ENCODE measurements at regions not wholly inside any gene's neighbourhood (a gene's known extent, or its start where the extent isn't known, plus 50 kb on each side); places are given as distances from the start of the nearest gene placed in this dataset.

GRCh38 chr22:48407256-48407955, 1420.3 kb downstream of the BRD1 start:
- no peak overlapping the region for H3K27ac ChIP-seq (ENCODE audit: low read depth, low read length)
- no peaks in the 10 kb centered on the region for H3K79me2 ChIP-seq (ENCODE audit: insufficient read depth, low read length)
- no peaks in the 10 kb centered on the region for H3K36me3 ChIP-seq (ENCODE audit: control insufficient read depth in 1 of 2, insufficient read depth in 2 of 2, low read length in 2 of 2)
- ATAC-seq (no peak), DNase-seq (ENCODE audit: low read depth, low spot score) (no peak)
- ChIA-PET POLR2A (no interaction called here), CTCF (no interaction called here), RAD21 (ENCODE audit: low non-redundant PET in 1 of 2, low total read pairs in 2 of 2, uncharacterized antibody in 2 of 2, unreplicated experiment in 2 of 2) (no interaction called here)
- H3K4me3 ChIP-seq (replicated peaks in 1 of 2; ENCODE audit: low read depth in 1 of 2, low read length in 2 of 2): no peak overlapping the region
- BruUV-seq (replicated peaks): no TSS peak
- TF ChIP-seq TCF7L2 (IDR thresholded peaks at IDR 0.05; ENCODE audit: borderline replicate concordance, extremely low read depth, insufficient read depth, insufficient read length) (no peak), POLR2A (IDR thresholded peaks at IDR 0.05; ENCODE audit: borderline replicate concordance, extremely low read depth, insufficient read depth, insufficient read length) (no peak), JUND (IDR thresholded peaks at IDR 0.05) (no peak), ELF1 (IDR thresholded peaks at IDR 0.05; ENCODE audit: borderline replicate concordance, low read depth) (no peak), EGR1 (IDR thresholded peaks at IDR 0.05; ENCODE audit: low read depth) (no peak), SIN3A (IDR thresholded peaks at IDR 0.05; ENCODE audit: low read depth) (no peak), SRF (IDR thresholded peaks at IDR 0.05; ENCODE audit: low read depth) (no peak), REST (IDR thresholded peaks at IDR 0.05; ENCODE audit: low read depth) (no peak), RAD21 (IDR thresholded peaks at IDR 0.05; ENCODE audit: low read depth) (no peak), EZH2phosphoT487 (IDR thresholded peaks at IDR 0.05; ENCODE audit: borderline replicate concordance) (no peak), CBX3 (IDR thresholded peaks at IDR 0.05; ENCODE audit: low read depth) (no peak)
- 0 out of 2 replicates have a peak, but pooled peaks cover 4% of the 10 kb centered on the region for H3K27me3 ChIP-seq (ENCODE audit: insufficient read depth, low read length)
- no peaks in the 10 kb centered on the region for H4K20me1 ChIP-seq (ENCODE audit: insufficient read depth)
- intact Hi-C loops (cut with micrococcal nuclease): no loop called here
- H3K9me2 ChIP-seq (ENCODE audit: insufficient read depth): no peaks in the 10 kb centered on the region
- H3K9ac ChIP-seq (ENCODE audit: low read length): no peak overlapping the region
- peaks cover 0 to 7% of the 10 kb centered on the region in 2 experiments; a peak in 1 of 4 replicates for H3K9me3 ChIP-seq (ENCODE audit: control insufficient read depth in 1 of 2, insufficient read depth in 1 of 2, low read depth in 1 of 2, low read length in 2 of 2)
- H3K4me1 ChIP-seq (ENCODE audit: control insufficient read depth in 1 of 2, insufficient read depth in 2 of 2, low read length in 2 of 2): no peaks in the 10 kb centered on the region
- H2AFZ ChIP-seq (ENCODE audit: low read depth, low read length, poor library complexity, severe bottlenecking): no peak overlapping the region
- H3K4me2 ChIP-seq (ENCODE audit: low read length): no peak overlapping the region
